GM06990 (cell line): ENCODE measurements at regions not wholly inside any gene's neighbourhood (a gene's known extent, or its start where the extent isn't known, plus 50 kb on each side); places are given as distances from the start of the nearest gene placed in this dataset.

Experiments used
- DNase-seq: peaks from one replicate; pipeline ENCODE4 v3.0.0-alpha.2; 2011; ENCODE audit not compliant: insufficient read length; ENCODE audit errors: extremely low read depth
- H3K27me3 ChIP-seq: replicated peaks from 2 replicates; pipeline ENCODE4 v1.6.0; 2011; ENCODE audit warnings: low read length; ENCODE audit not compliant: control insufficient read depth, insufficient read depth
- H3K36me3 ChIP-seq: 2 replicates; pipeline ENCODE4 v1.5.1; 2011; ENCODE audit warnings: low read length; ENCODE audit not compliant: control insufficient read depth, insufficient read depth
- H3K4me3 ChIP-seq: replicated peaks from 2 replicates; pipeline ENCODE4 v1.5.1; 2011; ENCODE audit warnings: low read depth, mild to moderate bottlenecking, control low read depth, low read length
- TF ChIP-seq, protein P1 (sequence below): IDR thresholded peaks from 2 replicates; pipeline ENCODE4 v1.5.1; 2011; ENCODE audit warnings: low read length, control low read depth, mild to moderate bottlenecking, inconsistent platforms; ENCODE audit not compliant: insufficient read depth, poor library complexity, severe bottlenecking

DNA sequence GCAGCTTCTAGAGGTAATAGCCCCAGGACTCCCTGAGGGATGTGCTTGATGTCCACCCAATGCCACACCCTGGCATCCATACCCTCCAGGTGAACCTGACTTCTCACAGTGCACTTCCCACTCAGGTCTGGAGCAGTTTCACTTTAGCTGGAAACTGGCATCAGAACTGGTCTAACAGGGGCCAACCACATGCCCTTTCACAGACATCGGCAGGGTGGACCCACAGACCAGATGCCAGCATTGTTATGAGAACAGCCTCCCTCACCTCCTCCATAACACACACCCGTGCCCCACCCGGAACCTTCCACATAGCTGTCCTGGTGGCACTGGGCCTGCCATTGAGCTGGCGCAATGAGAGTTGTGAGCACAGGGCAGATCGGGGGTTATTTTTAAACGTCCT lies 77.4 kb upstream of the GPR12 start:
- Histone ChIP-seq H3K36me3 (no peaks in the 10 kb centered on the region), H3K27me3 (peaks cover 3% of the 10 kb centered on the region; the same call in 1 of the 2 replicates), H3K4me3 (no peak overlapping the region)
- TF ChIP-seq, protein P1, sequence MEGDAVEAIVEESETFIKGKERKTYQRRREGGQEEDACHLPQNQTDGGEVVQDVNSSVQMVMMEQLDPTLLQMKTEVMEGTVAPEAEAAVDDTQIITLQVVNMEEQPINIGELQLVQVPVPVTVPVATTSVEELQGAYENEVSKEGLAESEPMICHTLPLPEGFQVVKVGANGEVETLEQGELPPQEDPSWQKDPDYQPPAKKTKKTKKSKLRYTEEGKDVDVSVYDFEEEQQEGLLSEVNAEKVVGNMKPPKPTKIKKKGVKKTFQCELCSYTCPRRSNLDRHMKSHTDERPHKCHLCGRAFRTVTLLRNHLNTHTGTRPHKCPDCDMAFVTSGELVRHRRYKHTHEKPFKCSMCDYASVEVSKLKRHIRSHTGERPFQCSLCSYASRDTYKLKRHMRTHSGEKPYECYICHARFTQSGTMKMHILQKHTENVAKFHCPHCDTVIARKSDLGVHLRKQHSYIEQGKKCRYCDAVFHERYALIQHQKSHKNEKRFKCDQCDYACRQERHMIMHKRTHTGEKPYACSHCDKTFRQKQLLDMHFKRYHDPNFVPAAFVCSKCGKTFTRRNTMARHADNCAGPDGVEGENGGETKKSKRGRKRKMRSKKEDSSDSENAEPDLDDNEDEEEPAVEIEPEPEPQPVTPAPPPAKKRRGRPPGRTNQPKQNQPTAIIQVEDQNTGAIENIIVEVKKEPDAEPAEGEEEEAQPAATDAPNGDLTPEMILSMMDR, result no peak
- DNase-seq, result no peak

DNA sequence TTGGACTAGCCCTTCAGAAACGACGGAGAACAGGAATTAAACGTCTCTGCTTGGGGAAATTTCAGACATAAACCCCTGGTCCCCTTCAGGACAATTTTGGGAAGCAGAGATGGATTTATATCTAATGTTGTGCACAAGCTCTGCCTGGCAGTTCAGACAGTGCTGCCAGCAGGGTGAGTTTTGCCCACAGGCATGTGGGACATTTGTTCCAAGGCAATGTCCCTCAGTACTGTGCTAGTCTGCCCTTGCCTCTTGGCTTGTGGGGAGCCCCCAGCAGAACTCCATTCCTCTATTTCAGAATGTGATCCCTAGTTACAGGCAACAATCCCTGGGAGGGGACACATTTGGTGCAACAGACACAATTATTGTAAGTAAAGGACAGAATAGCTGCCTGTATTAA lies 76.5 kb upstream of the GPR12 start:
- Histone ChIP-seq H3K27me3 (peaks cover 3% of the 10 kb centered on the region; the same call in 1 of the 2 replicates), H3K36me3 (no peaks in the 10 kb centered on the region), H3K4me3 (no peak overlapping the region)
- TF ChIP-seq, protein P1, result no peak
- no peak for DNase-seq

DNA sequence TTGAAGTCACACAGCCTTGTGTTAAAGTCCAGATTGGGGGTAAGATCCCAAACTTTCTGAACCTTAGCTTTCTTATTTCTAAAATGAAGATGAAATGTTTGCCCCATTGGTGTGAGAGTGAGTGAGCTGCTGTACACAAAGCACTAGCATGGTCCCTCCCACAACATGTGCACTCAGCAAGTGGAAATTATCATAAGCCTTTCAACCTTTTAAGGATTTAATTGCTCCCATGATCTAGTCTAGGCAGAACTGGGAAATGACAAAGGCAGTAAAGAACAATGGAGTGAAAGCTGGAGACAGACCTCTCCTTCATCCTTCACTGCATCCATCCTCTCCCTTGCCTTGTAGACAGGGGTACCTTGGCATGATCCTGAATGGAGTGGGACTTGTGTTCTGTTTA lies 76.0 kb upstream of the GPR12 start:
- DNase-seq, result no peak
- TF ChIP-seq, protein P1, result no peak
- Histone ChIP-seq H3K4me3 (no peak overlapping the region), H3K36me3 (no peaks in the 10 kb centered on the region), H3K27me3 (peaks cover 3% of the 10 kb centered on the region; the same call in 1 of the 2 replicates)

DNA sequence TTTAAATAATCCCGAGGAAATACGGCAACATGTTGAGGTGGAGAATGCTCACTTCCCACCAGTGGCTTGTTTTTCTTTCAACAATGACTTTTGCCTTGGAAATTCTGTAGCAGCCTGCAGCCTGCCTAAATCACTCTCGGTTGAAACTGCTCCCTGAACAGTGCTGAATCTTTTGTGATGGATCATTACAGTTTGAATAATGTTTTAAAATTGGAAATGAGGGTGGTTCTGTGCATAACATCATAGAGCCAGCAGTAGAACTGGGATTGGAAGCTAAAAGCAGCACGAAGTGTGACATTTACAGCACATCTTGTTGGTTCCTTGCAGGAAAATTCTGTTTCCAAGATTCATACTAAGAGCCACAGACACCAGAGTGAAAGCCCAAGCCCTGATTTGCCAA lies 74.1 kb upstream of the GPR12 start:
- TF ChIP-seq, protein P1, result no peak
- Histone ChIP-seq H3K36me3 (no peaks in the 10 kb centered on the region), H3K4me3 (no peak overlapping the region), H3K27me3 (peaks cover 2% of the 10 kb centered on the region; the same call in 1 of the 2 replicates)
- DNase-seq, result no peak

DNA sequence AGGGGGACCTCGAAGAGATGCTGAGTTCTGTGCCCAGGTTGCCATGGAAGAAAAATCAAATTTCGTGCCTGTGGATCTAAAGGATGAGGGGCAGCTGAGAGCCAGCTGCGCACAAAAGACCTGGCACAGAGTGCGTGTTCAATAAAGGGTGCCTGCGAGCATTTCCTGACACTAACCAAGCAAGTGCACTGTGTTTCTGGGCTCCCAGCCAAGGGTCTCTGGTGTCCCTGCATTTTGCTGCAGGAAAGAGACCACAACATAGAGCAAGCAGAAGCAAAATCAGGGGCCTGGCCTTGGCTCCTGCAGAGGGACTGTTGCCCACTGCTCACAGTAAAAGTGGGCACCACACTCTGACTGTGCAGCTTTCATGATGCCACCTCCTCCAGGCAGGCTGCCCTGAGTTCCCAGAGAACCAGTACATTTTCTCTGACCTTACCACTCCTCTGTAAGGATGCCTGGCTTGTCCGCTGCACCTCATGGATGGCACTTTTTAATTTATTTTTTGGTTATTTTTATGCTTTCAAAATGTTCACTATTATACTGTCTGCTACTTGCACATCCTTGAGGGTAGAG lies 70.8 kb upstream of the GPR12 start:
- no peak for DNase-seq
- TF ChIP-seq, protein P1, result no peak
- Histone ChIP-seq H3K27me3 (no peaks in the 10 kb centered on the region), H3K4me3 (no peak overlapping the region), H3K36me3 (no peaks in the 10 kb centered on the region)

DNA sequence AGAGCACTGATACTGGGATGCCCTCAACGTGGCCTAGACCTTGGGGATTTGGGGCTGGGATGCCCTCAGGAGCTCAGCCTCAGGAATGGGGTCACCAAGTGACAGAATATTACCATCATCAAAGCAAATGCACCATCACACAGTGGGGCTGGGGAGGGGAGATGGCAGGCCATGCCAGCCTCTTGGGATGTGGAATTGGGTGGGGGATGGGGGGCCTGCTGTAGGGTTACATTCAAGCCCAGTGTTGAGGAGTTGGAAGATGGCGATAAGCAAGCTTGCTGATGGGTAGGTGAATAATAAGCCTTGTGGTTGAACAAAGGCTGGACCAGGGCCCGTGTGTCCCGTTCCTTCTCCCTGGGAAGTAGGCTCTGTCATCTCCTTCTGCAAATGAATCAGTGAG lies 69.1 kb upstream of the GPR12 start:
- no peak for DNase-seq
- no peaks in the 10 kb centered on the region for H3K27me3 ChIP-seq
- TF ChIP-seq, protein P1, result no peak
- H3K36me3 ChIP-seq, result no peaks in the 10 kb centered on the region
- no peak overlapping the region for H3K4me3 ChIP-seq
